Bronchial epithelial cell (primary cell): ENCODE measurements at regions not wholly inside any gene's neighbourhood (a gene's known extent, or its start where the extent isn't known, plus 50 kb on each side); places are given as distances from the start of the nearest gene placed in this dataset.
A peak's percentile ranks its signal among the peaks of the same experiment; 100 is the strongest.
"Not testable (repeated sequence)": the region's sequence is repeated elsewhere in the genome, so short reads cannot be mapped to it uniquely, and the experiment has no call there.

ENCODE experiments used
- DNase-seq: peaks from one replicate; pipeline ENCODE4 v3.0.0-alpha.2; 2010; ENCODE audit warnings: low read depth
- FAIRE-seq: peaks from 2 replicates; lab custom pipeline; 2011; peaks lifted over from hg19 to GRCh38; lab: Jason Lieb, UNC
- H3K27me3 ChIP-seq: 2 replicates; pipeline ENCODE4 v1.5.1; 2011; ENCODE audit warnings: low read length; ENCODE audit not compliant: control insufficient read depth, insufficient read depth
- H3K36me3 ChIP-seq: 2 replicates; pipeline ENCODE4 v1.5.1; 2011; ENCODE audit warnings: low read length; ENCODE audit not compliant: control insufficient read depth, insufficient read depth
- H3K4me3 ChIP-seq: 2 replicates; pipeline ENCODE4 v1.5.1; 2011; ENCODE audit warnings: mild to moderate bottlenecking, low read depth, low read length, control low read depth
- TF ChIP-seq, protein P1 (sequence below): IDR thresholded peaks from 2 replicates; pipeline ENCODE4 v1.5.1; 2011; ENCODE audit warnings: mild to moderate bottlenecking, moderate library complexity, low read length, control low read depth, inconsistent platforms; ENCODE audit not compliant: insufficient read depth, severe bottlenecking

DNA sequence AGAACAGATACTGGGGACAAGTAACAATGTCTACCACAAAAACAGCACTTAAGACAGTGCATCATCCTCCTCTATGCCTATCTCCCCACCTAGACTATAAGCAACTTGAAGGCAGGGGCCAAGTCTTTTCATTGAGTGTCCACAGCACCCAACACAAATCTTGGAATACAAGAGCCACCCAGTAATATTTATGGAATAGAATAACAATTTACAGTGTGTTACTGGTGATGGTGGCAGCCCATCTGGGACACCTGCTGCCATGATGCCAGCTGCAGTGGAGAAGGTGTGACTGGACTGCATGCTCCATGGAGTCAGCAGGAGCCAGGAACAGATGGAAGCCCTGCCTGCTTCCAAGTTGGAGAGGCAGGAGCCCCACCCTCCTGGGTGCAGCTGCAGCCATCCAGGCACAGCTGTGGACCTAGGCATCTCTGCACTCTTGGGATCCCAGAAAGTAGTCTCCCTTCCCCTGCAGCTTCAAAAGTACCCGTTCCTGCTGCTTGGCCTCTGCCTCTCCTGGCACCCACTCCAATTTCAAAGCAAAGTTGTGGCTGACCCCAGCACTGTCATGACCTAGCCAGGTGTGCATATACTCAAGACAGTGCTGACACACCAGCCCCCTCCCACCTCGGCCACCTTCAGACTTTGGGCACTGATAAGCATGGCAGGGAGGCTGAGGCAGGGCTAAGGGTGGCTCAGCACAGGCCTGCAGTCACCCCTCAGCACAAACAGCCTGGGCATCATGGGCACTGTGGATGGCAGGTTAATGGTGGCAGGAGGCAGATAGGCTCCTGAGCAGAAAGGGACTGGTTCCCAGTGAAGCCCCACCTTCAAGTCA lies 94.5 kb downstream of the TPRA1 start:
- no peaks in the 10 kb centered on the region for H3K36me3 ChIP-seq
- no peak overlapping the region for H3K4me3 ChIP-seq
- DNase-seq (no peak), FAIRE-seq (no peak)
- TF ChIP-seq, protein P1, sequence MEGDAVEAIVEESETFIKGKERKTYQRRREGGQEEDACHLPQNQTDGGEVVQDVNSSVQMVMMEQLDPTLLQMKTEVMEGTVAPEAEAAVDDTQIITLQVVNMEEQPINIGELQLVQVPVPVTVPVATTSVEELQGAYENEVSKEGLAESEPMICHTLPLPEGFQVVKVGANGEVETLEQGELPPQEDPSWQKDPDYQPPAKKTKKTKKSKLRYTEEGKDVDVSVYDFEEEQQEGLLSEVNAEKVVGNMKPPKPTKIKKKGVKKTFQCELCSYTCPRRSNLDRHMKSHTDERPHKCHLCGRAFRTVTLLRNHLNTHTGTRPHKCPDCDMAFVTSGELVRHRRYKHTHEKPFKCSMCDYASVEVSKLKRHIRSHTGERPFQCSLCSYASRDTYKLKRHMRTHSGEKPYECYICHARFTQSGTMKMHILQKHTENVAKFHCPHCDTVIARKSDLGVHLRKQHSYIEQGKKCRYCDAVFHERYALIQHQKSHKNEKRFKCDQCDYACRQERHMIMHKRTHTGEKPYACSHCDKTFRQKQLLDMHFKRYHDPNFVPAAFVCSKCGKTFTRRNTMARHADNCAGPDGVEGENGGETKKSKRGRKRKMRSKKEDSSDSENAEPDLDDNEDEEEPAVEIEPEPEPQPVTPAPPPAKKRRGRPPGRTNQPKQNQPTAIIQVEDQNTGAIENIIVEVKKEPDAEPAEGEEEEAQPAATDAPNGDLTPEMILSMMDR = no peak
- H3K27me3 ChIP-seq = no peaks in the 10 kb centered on the region

DNA sequence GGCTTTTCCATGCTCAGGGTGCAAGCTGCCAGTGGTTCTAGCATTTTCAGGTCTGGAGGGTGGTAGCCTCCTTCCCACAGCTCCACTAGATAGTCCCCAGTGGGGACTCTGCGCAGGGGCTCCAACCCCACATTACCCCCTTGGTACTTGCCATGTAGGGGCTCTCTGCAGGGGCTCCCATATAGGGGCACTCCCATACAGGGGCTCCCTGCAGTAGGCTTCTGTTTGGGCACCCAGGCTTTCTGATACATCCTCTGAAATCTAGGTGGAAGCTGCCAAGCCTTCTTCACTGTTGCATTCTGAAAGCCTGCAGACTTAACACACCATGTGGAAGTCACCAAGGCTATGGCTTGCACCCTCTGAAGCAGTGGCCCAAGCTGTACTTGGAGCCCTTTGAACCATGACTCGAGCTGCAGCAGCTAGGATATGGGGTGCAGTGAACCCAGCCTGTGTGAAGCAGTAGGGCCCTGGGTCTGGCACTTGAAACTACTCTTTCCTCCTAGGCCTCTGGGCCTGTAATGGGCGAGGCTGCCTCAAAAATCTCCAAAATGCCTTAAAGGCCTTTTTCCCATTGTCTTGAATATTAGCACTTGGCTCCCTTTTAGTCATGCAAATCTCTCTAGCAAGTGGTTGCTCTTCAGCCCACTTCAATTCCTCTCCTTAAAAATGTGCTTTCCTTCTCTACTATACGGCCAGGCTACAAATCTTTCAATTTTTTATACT lies 96.4 kb downstream of the TPRA1 start:
- Histone ChIP-seq H3K27me3 (no peaks in the 10 kb centered on the region), H3K4me3 (no peak overlapping the region), H3K36me3 (no peaks in the 10 kb centered on the region)
- TF ChIP-seq, protein P1 = no peak
- DNase-seq = no peak
- FAIRE-seq = peak; percentile 52

DNA sequence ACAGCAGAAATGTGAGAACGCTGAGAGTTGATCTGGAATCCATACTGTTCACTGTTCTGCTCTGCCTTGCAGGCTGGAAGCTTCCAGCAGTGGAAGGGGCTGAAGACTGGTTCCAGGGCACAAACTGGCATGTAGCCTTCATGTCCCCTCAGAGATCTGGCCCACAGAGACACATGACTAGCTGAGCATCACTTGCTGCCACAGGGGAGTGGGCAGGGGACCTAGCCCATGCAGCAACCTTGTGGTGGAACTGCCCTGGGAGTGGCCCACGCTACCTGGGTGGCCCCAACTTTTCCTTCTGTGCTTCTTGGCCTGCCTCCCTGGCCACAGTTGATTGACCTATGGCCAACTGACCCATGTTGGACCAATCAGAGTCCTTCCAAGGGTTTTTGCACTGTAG lies 98.1 kb downstream of the TPRA1 start:
- peak; percentile 7 for FAIRE-seq
- DNase-seq = no peak
- no peaks in the 10 kb centered on the region for H3K27me3 ChIP-seq

DNA sequence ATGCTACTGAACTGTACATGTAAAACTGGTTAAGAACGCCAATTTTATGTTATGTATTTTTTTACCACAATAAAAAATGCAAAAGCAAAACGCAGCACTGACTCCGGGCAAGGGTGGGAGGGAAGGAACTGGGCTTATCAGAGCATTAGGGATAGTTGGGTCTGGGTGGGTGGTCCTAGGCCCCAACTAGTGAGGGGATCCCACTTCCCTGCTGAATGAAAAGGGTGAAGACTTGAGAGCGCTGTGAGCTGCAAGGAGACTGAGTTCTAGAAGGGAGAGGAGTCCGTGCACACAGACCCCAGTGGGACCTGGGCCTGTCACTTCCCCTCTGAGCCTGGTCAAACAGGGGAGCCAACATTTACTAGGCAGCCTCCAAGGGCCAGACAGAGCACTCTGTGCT lies 98.6 kb downstream of the TPRA1 start:
- peak; percentile 7 for FAIRE-seq
- TF ChIP-seq, protein P1 = no peak

More for the DNA sequence above, 98.1 kb downstream of the TPRA1 start:
- Histone ChIP-seq H3K4me3 (no peak overlapping the region), H3K36me3 (no peaks in the 10 kb centered on the region)
- TF ChIP-seq, protein P1 = no peak

DNA sequence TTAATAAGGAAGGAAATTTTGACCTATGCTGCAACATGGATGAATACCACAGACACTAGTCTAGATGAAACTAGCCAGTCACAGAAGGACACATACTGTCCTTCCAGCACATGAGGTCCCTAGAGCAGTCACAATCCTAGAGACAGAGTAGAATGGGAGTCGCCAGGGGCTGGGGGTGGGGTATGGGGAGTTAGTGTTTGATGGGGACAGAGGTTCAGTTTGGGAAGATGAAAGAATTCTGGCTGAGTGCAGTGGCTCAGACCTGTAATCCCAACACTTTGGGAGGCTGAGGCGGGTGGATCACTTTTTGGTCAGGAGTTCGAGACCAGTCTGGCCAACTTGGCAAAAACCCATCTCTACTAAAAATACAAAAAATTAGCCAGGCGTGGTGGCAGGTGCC lies 99.2 kb downstream of the TPRA1 start:
- FAIRE-seq = no peak
- H3K36me3 ChIP-seq = no peaks in the 10 kb centered on the region
- DNase-seq = no peak

More for the DNA sequence above, 98.6 kb downstream of the TPRA1 start:
- Histone ChIP-seq H3K4me3 (no peak overlapping the region), H3K27me3 (no peaks in the 10 kb centered on the region), H3K36me3 (no peaks in the 10 kb centered on the region)
- DNase-seq = no peak

GRCh38 chr3:127491024-127491305 lies 99.6 kb downstream of the TPRA1 start:
- DNase-seq, FAIRE-seq, H3K27me3 ChIP-seq, H3K4me3 ChIP-seq, H3K36me3 ChIP-seq: not testable (repeated sequence)

More for the DNA sequence above, 99.2 kb downstream of the TPRA1 start:
- H3K4me3 ChIP-seq = no peak overlapping the region
- TF ChIP-seq, protein P1 = no peak
- H3K27me3 ChIP-seq = no peaks in the 10 kb centered on the region
